NCI-H1105 (cell line): ENCODE measurements at regions not wholly inside any gene's neighbourhood (a gene's known extent, or its start where the extent isn't known, plus 50 kb on each side); places are given as distances from the start of the nearest gene placed in this dataset.
"Not testable (repeated sequence)": the region's sequence is repeated elsewhere in the genome, so short reads cannot be mapped to it uniquely, and the experiment has no call there.

Experiments used
- DNase-seq: peaks from one replicate; lab custom pipeline; 2025; lab: John Stamatoyannopoulos, UW

- not testable (repeated sequence) for DNase-seq
These were observed 203.2 kb downstream of the SNCAIP start for GRCh38 chr5:122515210-122515609.

- DNase-seq: peak; percentile 42
These were observed 203.8 kb downstream of the SNCAIP start for GRCh38 chr5:122515709-122516431.

GRCh38 chr5:122516432-122516743 is 204.4 kb downstream of the SNCAIP start:
- DNase-seq: no peak

- no peak for DNase-seq
These were observed 205.1 kb downstream of the SNCAIP start for GRCh38 chr5:122517091-122517490.

- no peak for DNase-seq
These were observed 211.7 kb downstream of the SNCAIP start for GRCh38 chr5:122523776-122524175.

- no peak for DNase-seq
These were observed 215.5 kb downstream of the SNCAIP start for GRCh38 chr5:122527547-122527946.

- no peak for DNase-seq
These were observed 220.0 kb downstream of the SNCAIP start for GRCh38 chr5:122532035-122532434.

- DNase-seq: no peak
These were observed 221.8 kb downstream of the SNCAIP start for GRCh38 chr5:122533825-122534224.

GRCh38 chr5:122534829-122535228 is 222.8 kb downstream of the SNCAIP start:
- no peak for DNase-seq

GRCh38 chr5:122541388-122541787 is 229.4 kb downstream of the SNCAIP start:
- DNase-seq: no peak

GRCh38 chr5:122545986-122546385 is 228.9 kb upstream of the SNX2 start:
- DNase-seq: no peak

- no peak for DNase-seq
These were observed 227.7 kb upstream of the SNX2 start for GRCh38 chr5:122547219-122547618.

GRCh38 chr5:122547669-122548068 is 227.2 kb upstream of the SNX2 start:
- DNase-seq: no peak

GRCh38 chr5:122559676-122560075 is 215.2 kb upstream of the SNX2 start:
- no peak for DNase-seq

GRCh38 chr5:122561209-122561608 is 213.7 kb upstream of the SNX2 start:
- no peak for DNase-seq

- DNase-seq: no peak
These were observed 209.5 kb upstream of the SNX2 start for GRCh38 chr5:122565331-122565730.

GRCh38 chr5:122576256-122577016 is 198.4 kb upstream of the SNX2 start:
- DNase-seq: no peak

- DNase-seq: no peak
These were observed 193.3 kb upstream of the SNX2 start for GRCh38 chr5:122581629-122582028.

- DNase-seq: no peak
These were observed 190.2 kb upstream of the SNX2 start for GRCh38 chr5:122584411-122585300.

GRCh38 chr5:122585371-122585770 is 189.5 kb upstream of the SNX2 start:
- DNase-seq: no peak

- DNase-seq: no peak
These were observed 188.5 kb upstream of the SNX2 start for GRCh38 chr5:122586351-122586750.

GRCh38 chr5:122591828-122592227 is 183.1 kb upstream of the SNX2 start:
- no peak for DNase-seq

GRCh38 chr5:122599000-122599399 is 175.9 kb upstream of the SNX2 start:
- DNase-seq: no peak
